HG02588 (cell line): ENCODE measurements at regions not wholly inside any gene's neighbourhood (a gene's known extent, or its start where the extent isn't known, plus 50 kb on each side); places are given as distances from the start of the nearest gene placed in this dataset.

Experiments
- ATAC-seq: cut with Tn5 transposase; IDR thresholded peaks from one replicate; pipeline ENCODE4 v1.9.1; 2021; ENCODE audit warnings: mild to moderate bottlenecking, moderate library complexity; ENCODE audit not compliant: unreplicated experiment

- no peak for ATAC-seq
These were observed 274.4 kb upstream of the SEMA6A start for GRCh38 chr5:116848954-116849581.

DNA sequence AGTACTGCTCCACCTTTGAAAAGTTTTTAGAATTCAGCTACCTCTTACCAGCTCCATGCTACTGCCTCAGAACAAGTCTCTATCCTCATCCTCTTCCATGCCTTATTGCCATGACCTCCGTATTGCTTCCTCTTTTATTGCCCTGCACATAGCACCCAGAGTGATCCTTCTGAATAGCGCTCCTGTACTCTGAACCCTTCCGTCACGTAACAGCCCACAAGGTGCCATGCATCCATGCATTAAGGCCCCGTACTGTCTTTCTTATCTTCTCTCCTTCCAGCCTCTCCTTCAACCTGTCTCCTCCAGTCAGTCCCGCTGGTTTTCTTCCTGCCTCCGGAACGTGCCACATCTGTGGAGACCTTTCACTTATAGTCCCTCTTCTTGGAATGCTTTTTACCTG lies 273.3 kb upstream of the SEMA6A start:
- ATAC-seq, result no peak

DNA sequence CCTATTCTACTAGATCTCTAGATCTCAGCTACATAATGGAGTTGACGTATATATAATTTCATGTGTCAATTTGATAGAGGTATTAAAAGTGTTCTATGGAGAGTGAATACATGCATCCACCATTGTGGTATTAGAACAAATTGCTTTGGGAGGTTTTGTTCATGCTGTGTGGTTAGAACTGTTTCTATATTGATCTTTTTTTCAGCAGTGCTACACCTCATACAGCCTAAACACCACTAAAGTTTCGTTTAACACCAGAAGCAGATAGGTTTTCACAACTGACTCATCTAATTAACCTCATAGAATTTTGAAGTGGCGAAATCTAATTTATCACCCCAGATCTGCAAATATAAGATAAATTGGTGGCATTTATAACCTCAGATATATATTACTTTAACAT lies 269.4 kb upstream of the SEMA6A start:
- no peak for ATAC-seq

- ATAC-seq, result no peak
These were observed 267.9 kb upstream of the SEMA6A start for GRCh38 chr5:116842514-116842961.

- no peak for ATAC-seq
These were observed 267.1 kb upstream of the SEMA6A start for GRCh38 chr5:116841734-116842133.

GRCh38 chr5:116838011-116838536 lies 263.5 kb upstream of the SEMA6A start:
- no peak for ATAC-seq

GRCh38 chr5:116834796-116835515 lies 260.3 kb upstream of the SEMA6A start:
- ATAC-seq, result no peak

DNA sequence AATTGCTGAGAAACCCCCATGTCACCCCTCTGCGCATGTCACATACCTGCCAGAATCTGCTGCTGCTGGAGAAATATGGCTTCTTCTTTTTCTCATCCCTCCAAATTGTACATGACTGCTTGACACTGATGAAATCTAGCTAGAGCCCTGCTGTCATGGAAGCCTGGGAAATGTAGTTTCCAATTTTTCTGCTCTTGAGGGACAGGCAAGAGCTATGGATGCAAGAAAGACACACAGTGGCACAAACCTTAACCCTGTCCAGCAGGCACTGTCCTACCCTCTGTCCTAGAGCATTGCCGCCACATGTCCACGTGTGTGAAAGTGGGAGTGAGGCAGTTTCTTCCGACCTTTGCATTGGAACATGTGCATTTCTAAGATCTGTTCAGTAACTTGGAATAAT lies 255.5 kb upstream of the SEMA6A start:
- ATAC-seq, result no peak

DNA sequence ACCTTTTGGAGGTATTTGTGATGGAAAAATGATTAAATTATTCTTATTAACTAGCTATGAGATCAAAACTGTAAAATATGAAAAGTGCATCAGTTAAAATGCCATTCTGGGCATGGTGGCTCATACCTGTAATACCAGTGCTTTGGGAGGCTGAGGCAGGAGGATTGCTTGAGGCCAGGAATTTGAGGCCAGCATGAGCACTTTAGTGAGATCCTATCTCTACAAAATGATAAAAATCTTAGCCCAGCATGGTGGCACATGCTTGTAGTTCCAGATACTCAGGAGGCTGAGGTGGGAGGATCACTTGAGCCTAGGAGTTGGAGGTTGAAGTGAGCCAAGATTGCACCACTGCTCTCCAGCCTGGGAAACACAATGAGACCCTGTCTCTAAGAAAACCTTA lies 252.5 kb upstream of the SEMA6A start:
- no peak for ATAC-seq

GRCh38 chr5:116825486-116825885 lies 250.9 kb upstream of the SEMA6A start:
- no peak for ATAC-seq

DNA sequence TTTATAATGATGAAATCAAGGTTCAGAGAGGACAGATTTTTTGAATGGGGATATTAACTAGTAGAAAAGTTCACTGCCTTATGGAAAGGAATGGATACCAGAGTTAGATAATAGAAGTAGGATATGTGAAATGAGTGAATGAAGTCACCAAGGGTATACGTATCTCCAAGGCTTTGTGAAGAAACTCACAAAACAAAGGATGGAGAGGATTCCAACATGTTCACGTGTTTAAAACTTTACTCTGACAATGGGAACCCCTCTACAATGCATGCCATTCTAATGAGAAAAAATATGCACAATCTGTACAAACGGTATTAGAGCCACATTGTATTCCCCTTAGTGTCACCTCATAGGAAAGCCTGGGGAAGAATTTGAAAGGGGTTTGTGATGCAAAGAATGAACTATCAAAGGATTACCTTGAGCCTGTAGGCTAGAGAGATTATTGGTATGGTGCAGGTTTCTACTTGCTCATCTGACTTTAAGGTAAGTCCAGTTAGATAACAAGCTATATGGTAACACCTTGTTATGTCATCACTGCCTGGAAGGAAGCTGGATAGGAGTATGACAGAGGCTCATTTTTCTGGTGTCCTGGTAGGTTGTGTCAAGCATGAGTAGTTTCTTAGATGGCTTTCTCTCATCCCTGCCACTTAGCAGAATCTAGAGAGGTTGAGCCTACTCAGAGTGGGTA lies 250.3 kb upstream of the SEMA6A start:
- no peak for ATAC-seq

DNA sequence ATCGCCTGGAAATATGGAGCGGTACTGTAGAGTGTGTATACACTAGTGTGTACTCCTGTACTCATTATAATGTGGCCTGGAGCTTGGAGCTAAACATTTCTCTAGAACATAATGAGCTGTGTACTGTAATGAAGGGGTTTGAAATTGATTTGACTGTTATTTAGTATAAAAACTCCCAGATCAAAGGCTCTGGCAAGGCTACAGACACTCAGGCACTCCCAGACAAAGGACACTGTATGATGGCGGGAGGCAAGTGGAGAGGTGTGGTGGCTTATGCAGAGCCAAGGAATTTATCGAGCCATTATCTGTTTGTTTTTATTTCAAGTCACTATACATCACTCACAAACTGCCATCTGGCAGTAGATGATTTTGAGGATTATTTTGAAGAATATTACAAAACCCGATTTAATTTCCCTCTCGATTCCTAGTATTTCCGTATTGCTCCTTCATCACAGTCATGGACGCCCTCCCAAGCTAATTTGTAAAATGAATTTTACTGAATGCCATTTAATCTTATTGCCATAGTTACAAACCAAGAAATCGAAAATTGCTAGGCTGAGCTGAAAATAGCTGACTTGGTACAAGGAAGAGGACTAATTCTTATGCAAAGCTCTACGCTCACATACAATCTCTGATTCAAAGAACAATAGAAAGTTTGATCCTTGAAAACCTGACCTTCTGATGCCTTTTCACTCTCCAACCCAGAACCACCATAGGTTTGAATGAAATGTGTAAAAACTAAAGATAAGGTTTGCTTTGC lies 240.2 kb upstream of the SEMA6A start:
- no peak for ATAC-seq

DNA sequence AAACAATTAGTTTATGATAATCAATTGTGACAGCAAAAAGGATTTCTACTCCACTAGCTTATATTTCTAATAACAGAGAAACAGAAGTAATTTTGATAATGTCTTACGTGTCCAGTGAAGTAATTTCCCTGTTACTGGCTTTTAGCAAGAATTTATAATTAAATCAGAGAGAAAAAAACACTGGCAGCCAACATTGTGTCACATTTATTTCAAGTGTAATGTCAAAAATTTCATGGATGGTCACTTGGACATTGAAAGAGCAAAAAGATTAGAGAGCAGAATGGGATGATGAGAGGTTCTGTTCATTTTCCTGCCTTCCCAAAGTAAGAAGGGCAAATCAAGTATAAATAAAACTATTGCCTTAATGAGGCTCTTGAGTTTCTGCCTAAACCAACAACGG lies 239.3 kb upstream of the SEMA6A start:
- no peak for ATAC-seq

- ATAC-seq, result no peak
These were observed 238.7 kb upstream of the SEMA6A start for GRCh38 chr5:116813356-116813755.

DNA sequence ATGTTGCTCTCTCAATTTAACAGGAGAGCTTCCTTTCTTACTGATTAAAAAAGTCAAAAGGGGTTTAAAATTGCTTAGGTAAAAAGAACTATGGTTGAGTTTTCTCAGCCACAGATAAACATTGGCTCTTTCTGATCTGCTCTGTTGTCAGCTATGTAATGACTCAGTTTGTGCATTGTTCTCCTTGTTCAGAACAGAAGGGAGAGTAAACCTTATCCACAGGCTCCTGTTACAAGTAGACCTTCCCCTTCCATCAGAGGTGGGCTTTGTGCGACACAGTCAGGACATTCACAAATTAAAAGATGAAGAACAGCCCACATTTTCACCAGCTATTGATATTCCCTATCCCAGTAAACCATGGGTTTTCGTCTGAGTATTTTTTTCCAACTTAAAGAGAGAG lies 236.3 kb upstream of the SEMA6A start:
- ATAC-seq, result no peak

DNA sequence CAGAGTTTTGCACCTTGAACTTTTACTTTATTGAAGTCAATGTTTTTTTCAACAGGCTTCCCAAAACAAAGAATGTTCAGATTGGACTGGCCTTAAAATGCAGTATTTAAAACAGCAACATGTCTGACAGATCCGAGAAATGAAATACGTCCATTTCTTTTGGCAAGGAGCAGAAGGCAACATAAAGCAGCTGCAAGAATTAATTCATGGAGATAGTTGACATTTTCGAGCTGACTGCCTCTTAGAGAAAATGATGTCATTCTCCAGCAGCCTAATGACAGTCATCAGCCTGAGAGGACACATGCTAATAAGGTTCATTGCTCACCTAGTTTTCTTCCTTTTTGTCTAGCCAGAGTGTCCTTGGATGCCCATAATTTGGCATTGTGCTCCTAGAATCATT lies 232.2 kb upstream of the SEMA6A start:
- ATAC-seq, result no peak

- ATAC-seq, result no peak
These were observed 224.8 kb upstream of the SEMA6A start for GRCh38 chr5:116799401-116799800.

DNA sequence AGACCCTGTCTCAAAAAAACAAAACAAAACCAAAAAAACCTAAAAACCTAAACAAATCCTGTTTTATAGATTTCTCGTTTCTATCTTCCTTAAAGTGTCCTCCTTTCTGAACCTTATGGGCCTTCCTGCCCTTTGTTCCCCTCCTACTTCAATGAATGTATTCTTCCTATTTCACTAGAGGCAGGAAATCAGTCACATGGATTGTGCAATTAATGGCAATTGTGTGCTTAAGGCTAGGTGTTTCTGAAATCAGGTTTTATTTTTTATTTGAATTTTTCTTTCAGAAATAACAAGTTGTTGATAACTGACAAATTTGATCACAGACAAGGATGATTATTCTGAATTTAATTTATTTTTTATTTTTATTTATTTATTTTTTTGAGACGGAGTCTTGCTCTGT lies 220.6 kb upstream of the SEMA6A start:
- ATAC-seq, result no peak

GRCh38 chr5:116789522-116789921 lies 214.9 kb upstream of the SEMA6A start:
- no peak for ATAC-seq

- ATAC-seq, result no peak
These were observed 214.3 kb upstream of the SEMA6A start for GRCh38 chr5:116788851-116789403.

GRCh38 chr5:116787570-116787969 lies 212.9 kb upstream of the SEMA6A start:
- ATAC-seq, result no peak
